ENCODE measurements at regions not wholly inside any gene's neighbourhood (a gene's known extent, or its start where the extent isn't known, plus 50 kb on each side); places are given as distances from the start of the nearest gene placed in this dataset.

- no peaks in the 10 kb centered on the region for H3K9me2 ChIP-seq (replicated peaks; ENCODE audit: insufficient read depth, low read length)
- TF ChIP-seq EZH2 (optimal IDR thresholded peaks at IDR 0.05; ENCODE audit: low read depth, low read length) (no peak), CTCF (IDR thresholded peaks at IDR 0.05; ENCODE audit: low read length) (no peak), EZH2phosphoT487 (IDR thresholded peaks at IDR 0.05; ENCODE audit: low read length) (no peak)
Observed at GRCh38 chr17:14753383-14753782, 452.5 kb downstream of the HS3ST3B1 start.

GRCh38 chr17:14752011-14752410, 451.1 kb downstream of the HS3ST3B1 start:
- Histone ChIP-seq H3K27ac (ENCODE audit: low read length) (no peak overlapping the region), H3K4me3 (ENCODE audit: low read length) (no peak overlapping the region), H4K20me1 (ENCODE audit: insufficient read depth, low read length) (no peaks in the 10 kb centered on the region), H3K79me2 (ENCODE audit: low read length) (no peaks in the 10 kb centered on the region), H3F3A (ENCODE audit: insufficient read depth, low read length) (no peaks in the 10 kb centered on the region), H2AFZ (ENCODE audit: low read length) (no peak overlapping the region), H3K9ac (ENCODE audit: low read length) (no peak overlapping the region), H3K4me1 (ENCODE audit: low read length) (no peaks in the 10 kb centered on the region), H3K9me3 (replicated peaks; ENCODE audit: insufficient read depth, low read length) (no peaks in the 10 kb centered on the region), H3K36me3 (replicated peaks; ENCODE audit: insufficient read depth, low read length) (no peaks in the 10 kb centered on the region), H3K9me2 (replicated peaks; ENCODE audit: insufficient read depth, low read length) (no peaks in the 10 kb centered on the region), H3K4me2 (ENCODE audit: low read depth, low read length) (no peak overlapping the region), H3K27me3 (replicated peaks; ENCODE audit: insufficient read depth, low read length) (no peaks in the 10 kb centered on the region)
- TF ChIP-seq CTCF (IDR thresholded peaks at IDR 0.05; ENCODE audit: low read length) (no peak), EZH2phosphoT487 (IDR thresholded peaks at IDR 0.05; ENCODE audit: low read length) (no peak), EZH2 (optimal IDR thresholded peaks at IDR 0.05; ENCODE audit: low read depth, low read length) (no peak)
- no peak for DNase-seq

More at GRCh38 chr17:14753383-14753782, 452.5 kb downstream of the HS3ST3B1 start:
- Histone ChIP-seq H3K4me2 (ENCODE audit: low read depth, low read length) (no peak overlapping the region), H2AFZ (ENCODE audit: low read length) (no peak overlapping the region), H3F3A (ENCODE audit: insufficient read depth, low read length) (no peaks in the 10 kb centered on the region), H3K4me1 (ENCODE audit: low read length) (no peaks in the 10 kb centered on the region), H3K36me3 (replicated peaks; ENCODE audit: insufficient read depth, low read length) (no peaks in the 10 kb centered on the region), H3K9ac (ENCODE audit: low read length) (no peak overlapping the region), H4K20me1 (ENCODE audit: insufficient read depth, low read length) (no peaks in the 10 kb centered on the region), H3K27ac (ENCODE audit: low read length) (no peak overlapping the region), H3K27me3 (replicated peaks; ENCODE audit: insufficient read depth, low read length) (no peaks in the 10 kb centered on the region), H3K79me2 (ENCODE audit: low read length) (no peaks in the 10 kb centered on the region), H3K4me3 (ENCODE audit: low read length) (no peak overlapping the region), H3K9me3 (replicated peaks; ENCODE audit: insufficient read depth, low read length) (no peaks in the 10 kb centered on the region)
- DNase-seq, result no peak

GRCh38 chr17:14750866-14751265, 450.0 kb downstream of the HS3ST3B1 start:
- Histone ChIP-seq H3K27me3 (replicated peaks; ENCODE audit: insufficient read depth, low read length) (no peaks in the 10 kb centered on the region), H3K4me1 (ENCODE audit: low read length) (no peaks in the 10 kb centered on the region), H3K36me3 (replicated peaks; ENCODE audit: insufficient read depth, low read length) (no peaks in the 10 kb centered on the region), H3F3A (ENCODE audit: insufficient read depth, low read length) (no peaks in the 10 kb centered on the region), H3K79me2 (ENCODE audit: low read length) (no peaks in the 10 kb centered on the region), H3K9ac (ENCODE audit: low read length) (no peak overlapping the region), H3K9me2 (replicated peaks; ENCODE audit: insufficient read depth, low read length) (no peaks in the 10 kb centered on the region), H3K27ac (ENCODE audit: low read length) (no peak overlapping the region), H3K4me2 (ENCODE audit: low read depth, low read length) (no peak overlapping the region), H3K4me3 (ENCODE audit: low read length) (no peak overlapping the region), H3K9me3 (replicated peaks; ENCODE audit: insufficient read depth, low read length) (no peaks in the 10 kb centered on the region), H4K20me1 (ENCODE audit: insufficient read depth, low read length) (no peaks in the 10 kb centered on the region), H2AFZ (ENCODE audit: low read length) (no peak overlapping the region)
- no peak for DNase-seq
- TF ChIP-seq EZH2phosphoT487 (IDR thresholded peaks at IDR 0.05; ENCODE audit: low read length) (no peak), EZH2 (optimal IDR thresholded peaks at IDR 0.05; ENCODE audit: low read depth, low read length) (no peak), CTCF (IDR thresholded peaks at IDR 0.05; ENCODE audit: low read length) (no peak)
